Activated T-cell treated with anti-CD3 and anti-CD28 coated beads for 24 hours (primary cell): ENCODE measurements at regions not wholly inside any gene's neighbourhood (a gene's known extent, or its start where the extent isn't known, plus 50 kb on each side); places are given as distances from the start of the nearest gene placed in this dataset.
"Not testable (repeated sequence)": the region's sequence is repeated elsewhere in the genome, so short reads cannot be mapped to it uniquely, and the experiment has no call there.

Experiments
- DNase-seq: peaks from one replicate; pipeline ENCODE4 v3.0.0-alpha.2; 2020; ENCODE audit warnings: low read depth

- not testable (repeated sequence) for DNase-seq
Measured at GRCh38 chr21:5103880-5104561, 5417.4 kb upstream of the TPTE start.

GRCh38 chr21:5104562-5104928 is 5416.8 kb upstream of the TPTE start:
- DNase-seq: not testable (repeated sequence)

DNA sequence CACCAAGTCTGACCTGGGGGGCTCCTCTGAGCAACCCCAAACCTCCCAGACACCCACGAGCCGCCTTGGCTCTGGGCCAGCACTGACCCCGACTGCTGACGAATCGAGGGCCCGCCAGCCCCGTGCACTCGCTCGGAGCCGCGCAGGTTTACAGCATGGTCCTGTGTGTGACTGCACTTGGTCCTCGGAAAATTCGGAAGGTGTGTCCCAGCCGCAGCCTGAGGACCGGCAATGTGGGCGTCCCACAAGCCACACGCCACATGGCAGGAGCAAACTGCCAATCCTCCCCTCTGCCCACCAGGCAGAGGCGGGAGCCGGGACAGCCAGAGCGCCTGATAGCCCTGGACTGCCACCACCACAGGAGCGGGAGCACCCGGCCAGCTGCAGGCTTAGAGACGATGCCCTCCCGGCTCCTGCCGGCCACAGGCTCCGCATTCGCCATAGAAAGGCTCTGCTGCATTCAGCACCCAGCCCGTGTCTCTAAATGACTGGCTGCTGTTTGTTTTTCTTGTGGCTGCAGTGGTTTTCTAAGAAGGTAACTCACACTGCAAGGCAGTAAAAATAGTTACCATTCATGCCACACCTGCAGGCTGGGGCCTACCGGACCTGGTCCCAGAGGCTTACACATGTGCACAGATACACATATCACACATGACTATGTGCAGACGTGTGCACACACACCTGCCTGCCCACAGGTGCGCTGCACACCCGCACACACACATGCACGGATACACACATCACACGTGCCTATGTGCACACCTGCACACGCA is 5415.3 kb upstream of the TPTE start:
- peak; percentile 39 for DNase-seq

DNA sequence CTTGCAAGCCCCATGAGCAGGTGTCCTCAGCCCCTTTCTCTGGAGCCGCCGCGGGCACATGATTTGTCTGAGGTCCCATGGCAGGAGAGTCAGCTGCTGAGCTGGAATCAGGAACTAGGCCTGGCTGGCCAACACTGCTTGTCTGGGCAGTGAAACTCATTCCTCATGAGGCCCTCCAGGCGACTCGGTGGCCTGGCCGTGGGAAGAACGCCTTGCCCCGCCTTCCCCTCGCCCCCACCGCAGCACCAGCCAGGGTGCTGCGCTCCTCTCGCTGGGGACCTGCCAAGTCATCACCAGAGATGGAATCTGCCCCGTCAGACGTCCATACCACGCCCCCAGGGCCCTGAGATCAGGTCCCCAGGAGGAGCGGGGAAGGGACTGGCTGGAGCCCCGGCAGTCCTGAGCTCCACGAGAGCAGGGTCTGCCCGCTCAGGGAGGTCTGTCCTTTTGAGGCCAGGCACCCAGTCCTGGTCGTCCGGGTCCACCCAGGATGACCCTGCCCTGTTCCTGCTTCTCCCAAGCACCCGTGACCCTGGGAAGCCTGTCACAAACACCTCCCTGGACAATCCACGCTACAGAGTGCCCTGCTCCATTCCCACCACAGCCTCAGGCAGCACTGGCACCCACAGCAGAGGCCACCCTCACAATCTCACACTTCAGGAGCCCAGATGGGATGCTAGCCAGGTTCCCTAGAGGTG is 5414.5 kb upstream of the TPTE start:
- not testable (repeated sequence) for DNase-seq

- not testable (repeated sequence) for DNase-seq
Measured at GRCh38 chr21:5107637-5108036, 5413.7 kb upstream of the TPTE start.

GRCh38 chr21:5108048-5108775 is 5413.2 kb upstream of the TPTE start:
- not testable (repeated sequence) for DNase-seq

- DNase-seq: not testable (repeated sequence)
Measured at GRCh38 chr21:5111197-5111596, 5410.2 kb upstream of the TPTE start.

DNA sequence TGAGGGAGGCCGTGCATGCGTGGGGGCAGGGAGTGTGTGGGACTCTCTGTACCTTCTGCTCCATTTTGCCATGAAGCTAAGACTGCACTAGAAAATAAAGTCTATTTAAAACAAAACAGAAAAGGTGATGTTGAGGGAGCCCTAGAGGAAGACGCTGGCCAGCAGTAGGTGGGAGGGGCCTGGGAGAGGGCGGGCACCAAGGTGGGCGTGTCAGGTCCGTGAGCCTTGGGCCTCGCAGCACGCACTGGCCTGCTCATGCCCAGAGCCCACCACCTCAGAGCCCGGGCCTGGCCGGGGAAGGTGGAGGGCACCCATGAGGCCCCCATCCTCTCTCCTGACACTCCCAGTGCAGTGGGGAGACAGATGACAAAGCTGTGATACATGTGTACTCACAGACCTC is 5408.3 kb upstream of the TPTE start:
- DNase-seq: not testable (repeated sequence)

GRCh38 chr21:5114468-5114867 is 5406.9 kb upstream of the TPTE start:
- DNase-seq: not testable (repeated sequence)

- not testable (repeated sequence) for DNase-seq
Measured at GRCh38 chr21:5114893-5115645, 5406.3 kb upstream of the TPTE start.

DNA sequence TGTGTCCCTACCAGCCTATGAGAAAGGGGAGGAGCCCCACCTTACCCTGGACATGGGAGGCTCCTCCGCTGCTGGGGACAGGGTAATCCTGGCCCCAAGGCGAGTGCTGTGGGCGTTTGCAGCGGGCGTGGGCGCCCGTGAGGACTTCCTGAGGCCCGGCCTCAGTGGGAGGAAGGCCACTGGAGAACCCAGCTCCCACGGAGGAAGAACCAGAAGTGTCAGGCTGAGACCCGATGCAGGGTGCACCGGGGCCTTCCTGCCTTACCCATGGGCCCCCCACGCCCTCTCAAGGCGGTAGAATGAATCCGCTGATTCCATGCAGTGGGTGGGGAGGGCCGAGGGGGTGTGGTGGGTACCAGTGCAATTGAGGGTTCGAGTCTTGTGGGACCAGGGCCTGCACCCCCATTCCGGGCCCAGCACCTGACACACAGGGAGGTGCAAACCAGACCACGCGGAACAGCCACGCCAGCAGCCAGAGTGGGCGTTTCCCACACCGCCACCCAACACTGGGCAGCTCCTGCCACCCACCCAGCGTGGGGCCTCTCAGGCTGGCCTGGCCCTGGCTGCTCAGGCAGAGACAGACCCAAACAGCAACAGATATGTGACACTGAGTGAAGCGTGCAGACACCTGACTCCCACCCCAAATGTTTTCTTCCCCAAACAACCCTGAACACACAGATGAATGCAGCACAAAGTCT is 5405.6 kb upstream of the TPTE start:
- DNase-seq: not testable (repeated sequence)

DNA sequence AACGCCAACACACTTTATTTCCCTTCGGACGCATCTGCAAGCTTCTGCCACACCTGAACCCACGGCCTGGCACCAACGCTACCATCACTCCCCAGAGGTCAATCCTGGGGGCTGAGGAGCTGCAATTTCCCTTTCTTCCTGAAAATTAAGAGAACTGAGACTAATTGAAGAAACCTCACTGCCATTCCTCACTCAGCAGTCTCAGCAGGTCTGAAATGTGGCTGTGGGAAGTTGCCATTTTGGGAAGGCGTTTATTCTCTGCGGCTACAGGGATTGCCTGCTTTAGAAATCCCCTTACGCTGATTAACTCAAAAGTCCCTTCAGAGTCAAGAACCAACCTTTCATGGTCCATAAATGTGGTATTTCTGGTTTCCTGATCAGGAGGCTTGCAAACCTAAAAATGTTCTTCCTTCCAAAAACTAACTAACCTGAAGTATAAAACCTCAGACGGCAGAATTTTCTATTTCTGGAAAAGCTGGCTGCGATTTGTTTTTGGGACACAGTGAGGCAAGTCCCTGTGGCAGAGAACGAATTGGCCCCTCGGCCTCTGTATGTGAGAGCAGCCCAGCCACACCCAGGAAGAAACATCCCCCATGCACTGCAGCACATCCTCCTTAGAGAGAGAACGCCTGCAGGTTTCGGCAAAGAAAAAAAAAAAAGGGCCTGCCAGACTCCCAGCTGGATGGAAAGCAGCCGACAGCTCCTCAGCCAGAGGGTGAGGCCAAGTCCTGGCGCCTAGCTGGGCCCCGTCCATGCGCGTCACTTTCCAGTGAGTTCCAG is 5404.8 kb upstream of the TPTE start:
- not testable (repeated sequence) for DNase-seq

- DNase-seq: not testable (repeated sequence)
Measured at GRCh38 chr21:5117135-5117534, 5404.2 kb upstream of the TPTE start.

DNA sequence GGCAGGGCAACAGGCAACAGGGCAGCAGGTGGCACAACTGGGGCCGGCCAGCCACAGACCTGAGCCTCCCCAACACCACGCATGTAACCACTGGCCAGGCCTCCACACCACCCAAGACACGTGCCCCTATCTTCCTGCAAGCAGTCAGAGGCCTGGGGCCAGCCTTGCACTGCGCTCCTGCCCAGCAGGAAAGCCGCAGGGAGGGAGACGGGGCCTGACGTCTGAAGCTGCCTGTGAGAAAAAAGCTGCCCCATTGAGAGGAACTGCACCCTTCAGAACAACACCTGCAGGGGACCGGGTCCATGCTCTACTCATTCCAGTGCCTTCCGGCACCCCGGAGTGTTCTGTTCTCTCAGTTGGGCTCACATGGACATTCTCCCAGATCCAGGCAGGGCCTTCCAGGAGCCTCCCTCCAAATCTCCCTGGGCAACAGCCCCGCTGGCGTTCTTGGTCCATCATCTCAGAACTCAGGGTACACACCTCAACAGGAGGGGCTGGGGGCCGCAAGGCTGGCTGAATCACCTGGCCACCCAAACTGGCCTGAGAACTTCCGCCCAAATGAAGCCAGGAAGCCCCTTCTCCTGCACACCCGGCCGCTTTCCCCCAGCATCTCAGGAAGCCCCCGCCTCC is 5403.6 kb upstream of the TPTE start:
- not testable (repeated sequence) for DNase-seq

- not testable (repeated sequence) for DNase-seq
Measured at GRCh38 chr21:5118296-5118679, 5403.1 kb upstream of the TPTE start.

DNA sequence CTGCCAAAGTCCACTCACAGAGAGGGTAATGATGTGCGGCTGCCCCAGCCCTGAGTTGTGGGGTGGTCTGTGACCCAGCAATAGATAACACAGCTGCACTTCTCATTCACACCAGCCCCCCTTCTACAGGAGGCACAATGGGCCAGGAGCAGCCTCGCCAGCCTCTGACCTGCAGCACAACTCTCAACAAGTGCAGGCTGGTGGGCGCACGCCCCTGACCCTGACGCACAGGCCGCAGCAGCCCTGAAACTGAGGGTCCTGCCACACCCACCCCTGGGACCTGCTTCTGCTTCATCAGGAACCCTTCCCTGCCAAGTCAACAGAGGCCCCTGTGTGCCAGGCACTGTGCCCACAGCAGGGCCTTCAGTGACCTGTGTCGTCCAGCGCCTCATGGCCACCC is 5402.2 kb upstream of the TPTE start:
- DNase-seq: not testable (repeated sequence)

DNA sequence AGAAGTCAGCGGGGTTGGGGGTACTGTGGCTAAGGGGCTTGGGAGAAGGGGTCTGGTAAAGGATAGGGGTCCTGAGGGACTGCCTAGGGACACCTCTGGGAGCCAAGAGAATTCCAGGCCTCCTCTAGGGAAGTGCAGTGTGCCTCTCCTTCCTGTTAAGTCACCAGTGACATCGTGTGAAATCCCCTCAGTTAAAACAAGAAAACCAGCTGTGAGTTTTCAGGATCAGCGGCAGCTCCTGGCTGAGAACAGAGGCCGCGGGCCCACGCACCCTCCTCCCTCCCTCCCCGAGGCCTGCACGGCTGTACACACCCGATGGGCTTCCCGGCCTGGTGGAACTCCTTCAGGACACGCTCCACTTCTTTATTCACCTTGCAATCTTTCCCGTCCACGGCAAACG is 5400.0 kb upstream of the TPTE start:
- DNase-seq: not testable (repeated sequence)

DNA sequence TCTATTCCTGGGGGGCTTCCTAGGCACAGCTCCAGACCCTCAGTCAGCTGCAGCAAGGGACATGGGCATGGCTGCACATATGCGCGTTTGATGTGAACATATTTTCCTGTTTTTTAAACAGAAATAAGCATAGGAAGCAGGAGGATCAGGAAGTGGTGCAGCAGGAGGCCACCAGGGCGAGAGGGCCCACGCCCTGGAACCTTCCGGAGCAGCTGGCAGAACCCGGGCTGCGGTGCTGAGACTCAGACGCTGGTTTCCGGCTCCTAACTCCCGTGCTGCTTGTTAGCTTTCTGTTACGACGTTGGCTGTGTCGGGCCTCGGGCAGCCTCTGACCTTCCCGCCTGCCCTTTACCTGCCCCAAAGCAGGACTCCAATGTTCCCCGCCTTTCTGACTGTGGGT is 5399.5 kb upstream of the TPTE start:
- DNase-seq: not testable (repeated sequence)

DNA sequence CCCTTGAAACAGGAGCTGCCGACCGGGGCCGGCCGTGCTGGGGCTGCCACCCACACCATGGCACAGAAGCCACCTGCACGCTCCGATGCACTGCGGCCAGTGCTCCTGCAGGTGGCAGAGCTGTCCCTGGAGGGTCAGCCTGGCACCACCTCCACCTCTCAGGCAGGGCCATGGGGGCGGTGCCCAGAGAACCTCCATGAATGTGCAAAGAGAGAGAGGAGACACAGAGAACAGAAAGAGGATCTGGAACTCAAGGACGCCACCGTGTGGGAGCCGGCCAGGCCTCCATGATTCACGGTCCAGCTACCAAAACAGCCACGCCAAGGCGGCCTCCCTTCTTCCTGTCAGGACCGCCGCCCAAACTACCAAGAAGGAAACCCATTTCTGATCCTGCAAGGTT is 5397.7 kb upstream of the TPTE start:
- DNase-seq: peak; percentile 58

DNA sequence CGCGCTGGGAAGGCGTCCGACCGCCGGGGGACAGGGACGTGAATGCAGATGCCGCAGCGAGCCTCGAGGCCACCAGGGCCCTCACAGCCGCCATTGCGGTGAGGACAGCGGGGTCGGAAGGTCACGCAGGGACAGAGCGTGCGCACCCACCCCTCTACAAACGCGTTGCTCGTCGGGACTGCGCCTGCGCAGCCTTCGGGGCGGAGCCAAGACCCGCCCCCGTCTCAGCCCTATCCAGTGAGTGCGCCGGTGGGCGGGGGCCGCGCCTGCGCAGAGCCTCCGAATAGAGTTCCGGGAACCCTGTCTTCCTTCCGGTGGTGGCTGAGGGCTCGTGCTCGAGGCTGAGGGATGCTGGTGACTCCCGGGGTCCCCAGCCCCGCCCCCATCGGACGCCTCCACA is 5393.1 kb upstream of the TPTE start:
- peak; percentile 99 for DNase-seq
